ENCODE measurements at regions not wholly inside any gene's neighbourhood (a gene's known extent, or its start where the extent isn't known, plus 50 kb on each side); places are given as distances from the start of the nearest gene placed in this dataset.

- Histone ChIP-seq H3K4me1 (ENCODE audit: insufficient read depth) (no peaks in the 10 kb centered on the region), H3K4me3 (ENCODE audit: low read depth, low read length) (no peak overlapping the region), H3K36me3 (ENCODE audit: insufficient read depth) (no peaks in the 10 kb centered on the region), H3K27ac (ENCODE audit: low read depth) (no peak overlapping the region)
- 77% methylated on average over 6 of the region's 6 CpGs for WGBS
- DNase-seq (ENCODE audit: extremely low spot score): no peak
These were observed 103.4 kb downstream of the ETAA1 start for GRCh38 chr2:67500541-67500940.

- no peak overlapping the region for H3K27ac ChIP-seq (ENCODE audit: low read depth)
These were observed 105.4 kb downstream of the ETAA1 start for GRCh38 chr2:67502346-67503065.

GRCh38 chr2:67503066-67503795 lies 106.1 kb downstream of the ETAA1 start:
- Histone ChIP-seq H3K27ac (ENCODE audit: low read depth) (no peak overlapping the region), H3K4me1 (ENCODE audit: insufficient read depth) (no peaks in the 10 kb centered on the region), H3K4me3 (ENCODE audit: low read depth, low read length) (no peak overlapping the region), H3K36me3 (ENCODE audit: insufficient read depth) (no peaks in the 10 kb centered on the region)
- 71% methylated on average over 4 of the region's 4 CpGs for WGBS
- DNase-seq (ENCODE audit: extremely low spot score): no peak

More at GRCh38 chr2:67502346-67503065, 105.4 kb downstream of the ETAA1 start:
- H3K4me3 ChIP-seq (ENCODE audit: low read depth, low read length): no peak overlapping the region
- no peaks in the 10 kb centered on the region for H3K36me3 ChIP-seq (ENCODE audit: insufficient read depth)
- no peaks in the 10 kb centered on the region for H3K4me1 ChIP-seq (ENCODE audit: insufficient read depth)
- WGBS: 45% methylated on average over 6 of the region's 6 CpGs
- no peak for DNase-seq (ENCODE audit: extremely low spot score)

- WGBS: 77% methylated on average over 3 of the region's 3 CpGs
- H3K4me1 ChIP-seq (ENCODE audit: insufficient read depth): no peaks in the 10 kb centered on the region
- no peak overlapping the region for H3K4me3 ChIP-seq (ENCODE audit: low read depth, low read length)
- H3K27ac ChIP-seq (ENCODE audit: low read depth): no peak overlapping the region
- no peaks in the 10 kb centered on the region for H3K36me3 ChIP-seq (ENCODE audit: insufficient read depth)
- no peak for DNase-seq (ENCODE audit: extremely low spot score)
These were observed 113.6 kb downstream of the ETAA1 start for GRCh38 chr2:67510745-67511144.

GRCh38 chr2:67514515-67514914 lies 117.4 kb downstream of the ETAA1 start:
- Histone ChIP-seq H3K4me3 (ENCODE audit: low read depth, low read length) (no peak overlapping the region), H3K27ac (ENCODE audit: low read depth) (no peak overlapping the region), H3K4me1 (ENCODE audit: insufficient read depth) (no peaks in the 10 kb centered on the region), H3K36me3 (ENCODE audit: insufficient read depth) (no peaks in the 10 kb centered on the region)
- no peak for DNase-seq (ENCODE audit: extremely low spot score)

- Histone ChIP-seq H3K36me3 (ENCODE audit: insufficient read depth) (no peaks in the 10 kb centered on the region), H3K4me1 (ENCODE audit: insufficient read depth) (no peaks in the 10 kb centered on the region), H3K4me3 (ENCODE audit: low read depth, low read length) (no peak overlapping the region), H3K27ac (ENCODE audit: low read depth) (peak overlapping the region; percentile 50)
- no peak for DNase-seq (ENCODE audit: extremely low spot score)
- 90% methylated on average over 7 of the region's 7 CpGs for WGBS
These were observed 117.9 kb downstream of the ETAA1 start for GRCh38 chr2:67515056-67515455.

- no peak for DNase-seq (ENCODE audit: extremely low spot score)
- Histone ChIP-seq H3K4me3 (ENCODE audit: low read depth, low read length) (no peak overlapping the region), H3K27ac (ENCODE audit: low read depth) (peak overlapping the region; percentile 16), H3K4me1 (ENCODE audit: insufficient read depth) (no peaks in the 10 kb centered on the region), H3K36me3 (ENCODE audit: insufficient read depth) (no peaks in the 10 kb centered on the region)
- 70% methylated on average over 1 of the region's 1 CpG for WGBS
These were observed 118.4 kb downstream of the ETAA1 start for GRCh38 chr2:67515538-67515937.

GRCh38 chr2:67516362-67516761 lies 119.2 kb downstream of the ETAA1 start:
- DNase-seq (ENCODE audit: extremely low spot score): no peak
- no peak overlapping the region for H3K4me3 ChIP-seq (ENCODE audit: low read depth, low read length)
- no peak overlapping the region for H3K27ac ChIP-seq (ENCODE audit: low read depth)
- no peaks in the 10 kb centered on the region for H3K36me3 ChIP-seq (ENCODE audit: insufficient read depth)
- H3K4me1 ChIP-seq (ENCODE audit: insufficient read depth): no peaks in the 10 kb centered on the region
- 69% methylated on average over 5 of the region's 5 CpGs for WGBS

- 19% methylated on average over 2 of the region's 2 CpGs for WGBS
- H3K36me3 ChIP-seq (ENCODE audit: insufficient read depth): no peaks in the 10 kb centered on the region
- DNase-seq (ENCODE audit: extremely low spot score): no peak
- no peak overlapping the region for H3K4me3 ChIP-seq (ENCODE audit: low read depth, low read length)
- no peaks in the 10 kb centered on the region for H3K4me1 ChIP-seq (ENCODE audit: insufficient read depth)
- no peak overlapping the region for H3K27ac ChIP-seq (ENCODE audit: low read depth)
These were observed 119.9 kb downstream of the ETAA1 start for GRCh38 chr2:67516899-67517530.

GRCh38 chr2:67522148-67522547 lies 125.0 kb downstream of the ETAA1 start:
- H3K4me3 ChIP-seq (ENCODE audit: low read depth, low read length): no peak overlapping the region
- WGBS: 76% methylated on average over 1 of the region's 1 CpG
- H3K36me3 ChIP-seq (ENCODE audit: insufficient read depth): no peaks in the 10 kb centered on the region
- no peaks in the 10 kb centered on the region for H3K4me1 ChIP-seq (ENCODE audit: insufficient read depth)
- H3K27ac ChIP-seq (ENCODE audit: low read depth): no peak overlapping the region
- peak; percentile 52 for DNase-seq (ENCODE audit: extremely low spot score)

GRCh38 chr2:67524213-67524612 lies 127.1 kb downstream of the ETAA1 start:
- no peak overlapping the region for H3K27ac ChIP-seq (ENCODE audit: low read depth)
- no peak overlapping the region for H3K4me3 ChIP-seq (ENCODE audit: low read depth, low read length)
- no peak for DNase-seq (ENCODE audit: extremely low spot score)
- H3K36me3 ChIP-seq (ENCODE audit: insufficient read depth): no peaks in the 10 kb centered on the region
- WGBS: 56% methylated on average over 2 of the region's 2 CpGs
- H3K4me1 ChIP-seq (ENCODE audit: insufficient read depth): no peaks in the 10 kb centered on the region

- Histone ChIP-seq H3K36me3 (ENCODE audit: insufficient read depth) (no peaks in the 10 kb centered on the region), H3K27ac (ENCODE audit: low read depth) (peak overlapping the region; percentile 23), H3K4me1 (ENCODE audit: insufficient read depth) (no peaks in the 10 kb centered on the region), H3K4me3 (ENCODE audit: low read depth, low read length) (no peak overlapping the region)
- DNase-seq (ENCODE audit: extremely low spot score): no peak
These were observed 127.6 kb downstream of the ETAA1 start for GRCh38 chr2:67524777-67525176.

GRCh38 chr2:67526283-67526682 lies 129.2 kb downstream of the ETAA1 start:
- 27% methylated on average over 4 of the region's 4 CpGs for WGBS
- H3K36me3 ChIP-seq (ENCODE audit: insufficient read depth): no peaks in the 10 kb centered on the region
- DNase-seq (ENCODE audit: extremely low spot score): no peak
- H3K27ac ChIP-seq (ENCODE audit: low read depth): no peak overlapping the region
- no peaks in the 10 kb centered on the region for H3K4me1 ChIP-seq (ENCODE audit: insufficient read depth)
- H3K4me3 ChIP-seq (ENCODE audit: low read depth, low read length): no peak overlapping the region

GRCh38 chr2:67528320-67528719 lies 131.2 kb downstream of the ETAA1 start:
- DNase-seq (ENCODE audit: extremely low spot score): no peak
- Histone ChIP-seq H3K4me3 (ENCODE audit: low read depth, low read length) (no peak overlapping the region), H3K36me3 (ENCODE audit: insufficient read depth) (no peaks in the 10 kb centered on the region), H3K27ac (ENCODE audit: low read depth) (no peak overlapping the region), H3K4me1 (ENCODE audit: insufficient read depth) (no peaks in the 10 kb centered on the region)
- 89% methylated on average over 5 of the region's 5 CpGs for WGBS
